GM18873 (cell line): ENCODE measurements at regions not wholly inside any gene's neighbourhood (a gene's known extent, or its start where the extent isn't known, plus 50 kb on each side); places are given as distances from the start of the nearest gene placed in this dataset.
"Not testable (repeated sequence)": the region's sequence is repeated elsewhere in the genome, so short reads cannot be mapped to it uniquely, and the experiment has no call there.

Experiments
- ATAC-seq: cut with Tn5 transposase; IDR thresholded peaks from one replicate; pipeline ENCODE4 v1.9.1; 2021; ENCODE audit warnings: mild to moderate bottlenecking, moderate library complexity, moderate number of reproducible peaks; ENCODE audit not compliant: unreplicated experiment, low FRiP score

GRCh38 chr3:195999176-195999575 lies 82.7 kb downstream of the TFRC start:
- ATAC-seq, result not testable (repeated sequence)

GRCh38 chr3:195996314-195996713 lies 85.6 kb downstream of the TFRC start:
- ATAC-seq, result not testable (repeated sequence)

GRCh38 chr3:195994343-195994742 lies 86.0 kb upstream of the TNK2 start:
- ATAC-seq, result not testable (repeated sequence)

- not testable (repeated sequence) for ATAC-seq
Measured at GRCh38 chr3:195993671-195994070, 85.3 kb upstream of the TNK2 start.

GRCh38 chr3:195992956-195993595 lies 84.7 kb upstream of the TNK2 start:
- ATAC-seq, result not testable (repeated sequence)

- not testable (repeated sequence) for ATAC-seq
Measured at GRCh38 chr3:195991986-195992385, 83.6 kb upstream of the TNK2 start.

GRCh38 chr3:195991243-195991642 lies 82.9 kb upstream of the TNK2 start:
- not testable (repeated sequence) for ATAC-seq

GRCh38 chr3:195990841-195991174 lies 82.5 kb upstream of the TNK2 start:
- peak; percentile 2 for ATAC-seq

GRCh38 chr3:195989921-195990840 lies 81.8 kb upstream of the TNK2 start:
- ATAC-seq, result peak; percentile 49

GRCh38 chr3:195989197-195989920 lies 81.0 kb upstream of the TNK2 start:
- peak; percentile 28 for ATAC-seq

GRCh38 chr3:195988764-195989163 lies 80.4 kb upstream of the TNK2 start:
- ATAC-seq, result not testable (repeated sequence)

GRCh38 chr3:195987001-195987400 lies 78.7 kb upstream of the TNK2 start:
- ATAC-seq, result not testable (repeated sequence)

GRCh38 chr3:195986576-195986975 lies 78.2 kb upstream of the TNK2 start:
- not testable (repeated sequence) for ATAC-seq

- ATAC-seq, result not testable (repeated sequence)
Measured at GRCh38 chr3:195985348-195985920, 77.1 kb upstream of the TNK2 start.

GRCh38 chr3:195984392-195985030 lies 76.2 kb upstream of the TNK2 start:
- ATAC-seq, result not testable (repeated sequence)

- not testable (repeated sequence) for ATAC-seq
Measured at GRCh38 chr3:195983880-195984279, 75.5 kb upstream of the TNK2 start.

- not testable (repeated sequence) for ATAC-seq
Measured at GRCh38 chr3:195982754-195983153, 74.4 kb upstream of the TNK2 start.

- not testable (repeated sequence) for ATAC-seq
Measured at GRCh38 chr3:195981778-195982177, 73.4 kb upstream of the TNK2 start.

- ATAC-seq, result not testable (repeated sequence)
Measured at GRCh38 chr3:195979877-195980276, 71.5 kb upstream of the TNK2 start.

- ATAC-seq, result not testable (repeated sequence)
Measured at GRCh38 chr3:195978585-195978984, 70.2 kb upstream of the TNK2 start.
